OCI-M2 (cell line): ENCODE measurements at regions not wholly inside any gene's neighbourhood (a gene's known extent, or its start where the extent isn't known, plus 50 kb on each side); places are given as distances from the start of the nearest gene placed in this dataset.
"Not testable (repeated sequence)": the region's sequence is repeated elsewhere in the genome, so short reads cannot be mapped to it uniquely, and the experiment has no call there.

Experiments
- DNase-seq: peaks from one replicate; lab custom pipeline; 2025; ENCODE audit not compliant: unreplicated experiment; lab: John Stamatoyannopoulos, UW

DNA sequence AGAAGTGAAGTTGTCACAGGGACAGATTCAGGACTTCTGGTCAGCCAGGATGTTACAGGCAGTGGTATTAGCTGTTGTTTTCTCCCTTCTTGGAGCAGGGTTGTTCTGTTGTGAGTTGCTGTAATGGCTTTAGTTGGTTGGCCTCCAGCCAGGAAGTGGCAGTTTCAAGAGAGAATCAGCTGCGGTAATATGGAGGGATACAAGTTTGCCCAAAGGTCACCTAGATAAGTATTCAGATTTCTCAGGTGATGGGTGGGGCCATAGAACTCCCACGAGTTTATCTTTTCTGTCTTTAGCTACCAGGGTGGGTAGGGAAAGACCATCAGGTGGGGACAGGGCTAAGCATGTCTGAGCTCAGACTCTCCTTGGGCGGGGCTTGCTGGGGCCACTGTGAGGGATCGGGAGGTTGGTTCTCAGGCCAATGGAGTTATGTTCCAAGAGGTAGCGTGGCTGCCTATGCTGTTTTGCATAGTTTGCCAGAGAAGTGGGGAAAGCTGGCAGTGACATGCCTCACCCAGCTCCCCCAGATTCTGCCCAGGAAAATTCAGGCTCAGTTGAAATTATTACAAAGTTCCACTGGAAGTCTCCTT, 640.4 kb upstream of the CHAC2 start:
- DNase-seq: no peak

DNA sequence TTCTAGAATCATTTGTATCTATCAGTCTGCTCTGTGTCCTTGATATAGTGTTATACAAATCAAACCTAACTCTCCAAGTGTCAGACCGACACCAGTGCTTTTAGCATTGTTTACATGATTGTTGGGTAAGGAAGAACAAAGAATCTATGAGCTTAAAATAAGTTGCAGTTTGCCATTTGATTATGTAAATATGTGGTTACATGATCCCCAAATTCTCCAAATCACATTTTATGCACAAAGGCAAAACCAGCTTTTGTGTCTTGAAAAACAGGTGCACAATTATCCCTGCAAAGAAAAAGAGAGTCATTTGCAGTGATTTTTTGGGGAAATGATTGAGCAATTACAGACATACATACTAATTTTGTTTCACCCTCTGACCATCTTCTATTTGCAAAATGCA, 652.6 kb upstream of the CHAC2 start:
- no peak for DNase-seq

- DNase-seq: no peak
These were observed 653.0 kb upstream of the CHAC2 start for GRCh38 chr2:53114582-53114981.

DNA sequence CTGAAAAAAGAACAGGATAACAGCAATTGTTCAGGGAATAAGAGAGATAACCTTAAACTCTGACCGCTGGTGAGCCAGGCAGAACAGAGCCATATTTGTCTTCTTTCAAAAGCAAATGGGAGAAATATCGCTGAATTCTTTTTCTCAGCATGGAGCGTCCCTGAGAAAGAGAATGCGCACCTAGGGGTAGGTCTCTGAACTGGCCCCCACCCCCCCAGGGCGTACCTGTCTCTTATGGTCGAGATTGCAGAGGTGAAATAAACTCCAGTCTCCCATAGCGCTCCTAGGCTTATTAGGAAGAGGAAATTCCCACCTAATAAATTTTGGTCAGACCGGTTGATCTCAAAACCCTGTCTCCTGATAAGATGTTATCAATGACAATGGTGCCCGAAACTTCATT, 655.2 kb upstream of the CHAC2 start:
- DNase-seq: not testable (repeated sequence)

- no peak for DNase-seq
These were observed 656.2 kb upstream of the CHAC2 start for GRCh38 chr2:53111406-53111805.

DNA sequence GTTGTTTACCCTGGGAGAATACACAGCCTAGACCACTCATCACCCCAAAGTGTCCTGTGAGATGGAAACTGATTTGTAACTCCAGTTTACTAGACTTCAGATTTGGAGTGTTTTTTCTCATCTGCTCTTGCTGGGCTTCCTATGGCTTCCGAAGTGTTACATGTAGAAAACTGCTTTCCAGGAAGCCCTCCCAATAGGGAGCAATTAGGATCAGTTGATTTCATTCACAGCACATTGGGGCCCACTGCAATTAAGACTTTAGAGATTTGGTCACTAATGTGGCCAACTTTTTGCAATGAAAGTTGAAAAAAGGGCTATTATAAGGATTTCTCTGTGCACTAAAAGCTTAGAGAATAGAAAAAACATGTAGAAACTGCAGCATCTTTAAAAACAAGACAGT, 656.6 kb upstream of the CHAC2 start:
- no peak for DNase-seq

GRCh38 chr2:53108246-53108645, 659.4 kb upstream of the CHAC2 start:
- DNase-seq: no peak

DNA sequence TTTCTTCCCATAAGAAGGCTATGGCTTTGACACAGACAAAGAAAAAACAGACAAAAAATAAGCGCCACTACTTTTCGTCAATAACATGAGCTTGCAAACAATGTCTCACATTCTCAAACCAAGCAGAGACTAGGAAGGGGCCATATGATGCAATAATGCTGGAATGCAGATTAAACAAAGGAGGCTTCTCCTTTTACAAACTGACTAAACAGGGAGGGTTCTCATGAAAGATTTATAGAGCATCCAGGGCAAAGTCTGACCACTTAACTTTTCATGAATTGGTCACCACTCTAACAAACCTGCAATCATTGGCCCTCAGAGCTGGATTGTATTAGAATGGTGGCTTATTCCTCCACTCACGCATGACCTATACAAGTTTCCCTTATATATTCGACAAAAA, 663.3 kb upstream of the CHAC2 start:
- DNase-seq: no peak

DNA sequence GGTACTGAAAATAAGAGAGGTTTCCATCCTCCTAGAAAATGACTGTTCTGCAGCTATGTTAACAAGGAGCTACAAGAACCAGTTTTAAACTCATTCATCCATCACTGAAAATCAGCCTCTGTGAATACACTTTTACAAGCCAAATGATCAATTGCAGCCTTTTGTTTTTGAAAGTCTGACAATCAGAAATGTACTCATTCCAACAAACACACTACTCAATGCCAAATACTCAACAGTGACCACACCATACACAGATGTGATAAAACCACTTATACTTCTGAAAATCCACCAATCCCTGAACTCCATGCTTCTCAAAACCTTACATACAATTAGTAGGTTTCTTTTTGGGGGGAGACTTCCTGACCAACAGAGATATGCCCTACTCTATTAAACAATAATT, 663.9 kb upstream of the CHAC2 start:
- no peak for DNase-seq

DNA sequence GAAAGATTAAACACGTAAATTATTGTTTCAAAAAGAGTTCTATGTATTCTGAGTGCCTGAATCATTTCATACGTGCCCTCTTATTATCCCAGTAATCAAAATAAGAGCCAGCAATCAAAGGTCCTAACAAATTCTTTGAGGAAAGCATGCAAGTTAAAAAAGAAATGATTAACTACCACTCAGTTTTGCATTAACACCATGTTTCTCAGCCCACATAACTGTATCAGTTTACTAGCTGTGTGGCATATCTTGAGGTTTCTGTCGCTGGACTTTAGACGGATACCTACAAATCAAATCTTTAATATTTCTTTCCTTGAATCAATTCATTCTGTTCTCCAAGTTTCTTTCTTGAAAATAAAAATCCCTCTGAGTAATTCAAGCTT, 668.9 kb upstream of the CHAC2 start:
- DNase-seq: no peak

- no peak for DNase-seq
These were observed 671.3 kb upstream of the CHAC2 start for GRCh38 chr2:53096351-53096750.

DNA sequence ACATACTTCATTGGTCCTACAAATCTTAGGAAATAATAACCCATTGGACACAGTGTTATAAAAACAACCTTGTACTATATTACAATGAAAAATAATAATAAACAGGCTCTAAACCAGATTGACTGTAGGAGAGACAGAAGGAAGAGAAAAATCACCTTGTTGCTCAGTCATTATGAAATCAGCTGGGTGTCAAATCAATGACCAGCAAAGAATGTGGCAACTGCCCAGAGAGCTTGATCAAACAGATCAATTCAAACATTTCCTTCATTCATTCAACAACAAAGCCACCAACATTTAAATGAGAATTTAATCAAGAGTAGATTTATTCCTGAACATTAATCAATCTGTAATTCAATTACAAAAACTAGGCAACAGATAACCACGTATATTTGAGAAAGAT, 671.9 kb upstream of the CHAC2 start:
- DNase-seq: no peak

GRCh38 chr2:53095227-53095626, 672.4 kb upstream of the CHAC2 start:
- no peak for DNase-seq

DNA sequence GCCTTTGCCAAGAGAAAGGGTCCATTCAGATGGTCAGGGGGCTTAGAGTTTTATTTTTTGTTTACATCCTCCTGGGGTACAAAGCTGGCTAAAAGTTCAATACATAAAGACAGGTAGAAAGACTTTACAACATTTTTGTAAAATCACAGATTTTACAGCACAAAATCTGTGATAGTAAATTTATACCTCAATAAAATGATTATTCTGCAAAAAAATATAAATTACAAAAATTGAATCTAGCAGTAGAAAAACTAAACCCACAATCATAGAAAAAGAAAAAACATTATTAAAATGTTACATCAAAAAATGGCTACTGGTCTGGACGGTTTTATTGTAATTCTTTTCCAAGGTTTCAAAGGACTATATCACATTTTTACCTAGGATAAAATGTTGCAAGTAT, 674.2 kb upstream of the CHAC2 start:
- DNase-seq: no peak

DNA sequence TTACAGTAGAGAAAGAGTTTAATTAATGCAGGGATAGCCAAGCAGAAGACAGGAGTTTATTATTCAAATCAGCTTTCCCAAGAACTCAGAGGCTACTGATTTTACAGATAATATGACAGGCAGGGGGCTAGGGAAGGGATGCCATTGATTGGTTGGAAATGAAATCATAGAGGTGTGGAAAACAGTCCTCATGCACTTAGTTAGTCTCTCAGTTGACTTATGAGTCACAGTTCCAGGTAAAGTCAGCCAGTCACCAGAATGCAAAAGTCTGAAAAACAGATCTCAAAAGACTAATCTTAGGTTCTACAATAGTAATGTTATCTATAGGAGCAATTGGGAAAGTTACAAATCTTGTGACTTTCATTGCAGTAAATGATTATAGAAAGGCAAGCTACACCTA, 676.4 kb upstream of the CHAC2 start:
- DNase-seq: no peak

- no peak for DNase-seq
These were observed 679.6 kb upstream of the CHAC2 start for GRCh38 chr2:53087874-53088461.

DNA sequence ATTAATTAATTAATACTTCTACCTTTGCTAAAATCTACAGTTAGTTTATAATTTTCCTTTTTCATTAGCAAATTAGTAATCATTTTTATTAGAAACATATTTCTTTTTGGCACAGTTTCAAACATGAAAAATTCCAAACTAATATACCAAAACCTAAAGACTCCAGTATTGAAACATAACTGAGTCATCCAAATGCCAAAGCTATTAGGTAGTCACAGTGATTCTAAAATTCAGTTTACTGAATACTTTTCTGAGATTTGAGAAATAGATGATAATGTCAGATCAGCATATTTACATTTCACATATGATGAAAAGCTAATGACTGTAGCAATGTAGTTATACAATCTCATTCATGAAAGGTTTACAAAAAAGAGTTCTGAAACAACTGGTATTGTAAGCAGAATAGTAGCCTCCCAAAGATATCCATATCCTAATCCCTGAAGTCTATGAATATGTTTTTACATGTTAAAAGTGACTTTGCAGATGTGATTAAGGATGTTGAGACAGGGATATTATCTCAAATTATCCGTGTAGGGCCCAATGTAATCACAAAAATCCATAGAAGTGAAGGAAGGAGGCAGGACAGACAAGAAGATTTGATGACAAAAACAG, 680.2 kb upstream of the CHAC2 start:
- DNase-seq: no peak

DNA sequence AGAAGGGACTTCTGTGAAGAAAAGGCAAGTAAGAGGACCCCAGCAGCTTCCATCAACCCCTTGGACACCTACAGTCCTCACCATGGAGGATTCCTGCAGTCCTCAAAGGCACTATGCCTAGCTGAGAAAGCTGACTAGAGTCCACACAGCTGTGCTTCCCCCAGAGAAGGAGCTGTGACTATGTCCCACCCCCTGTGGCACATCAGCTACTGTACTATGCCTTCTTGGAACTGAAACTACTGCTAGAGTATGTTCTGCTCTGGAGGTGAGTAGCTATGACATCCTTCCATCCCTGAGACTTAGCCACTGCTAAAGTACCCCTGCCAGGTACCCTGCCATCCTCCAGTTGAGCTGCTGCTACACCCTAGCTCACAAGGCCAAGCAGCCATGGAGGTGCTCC, 690.2 kb upstream of the CHAC2 start:
- DNase-seq: no peak

DNA sequence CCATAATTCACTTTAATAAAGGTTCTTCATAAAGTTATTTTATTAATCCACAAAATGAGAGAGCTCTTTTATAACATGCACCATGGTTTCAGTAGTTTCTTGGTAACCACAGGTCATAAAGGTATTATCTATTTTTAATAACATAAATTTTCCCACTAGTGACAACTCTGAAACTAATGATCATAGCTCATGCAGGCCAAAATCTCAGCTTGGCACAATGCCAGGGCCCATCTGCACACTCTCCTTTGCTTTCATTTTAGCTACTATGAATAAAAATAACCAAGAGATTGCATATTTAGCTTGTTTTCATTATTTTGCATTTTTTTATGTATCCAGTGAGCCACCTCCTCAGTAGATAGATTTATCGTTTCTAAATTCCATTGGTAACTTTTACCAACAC, 691.8 kb upstream of the CHAC2 start:
- DNase-seq: no peak

DNA sequence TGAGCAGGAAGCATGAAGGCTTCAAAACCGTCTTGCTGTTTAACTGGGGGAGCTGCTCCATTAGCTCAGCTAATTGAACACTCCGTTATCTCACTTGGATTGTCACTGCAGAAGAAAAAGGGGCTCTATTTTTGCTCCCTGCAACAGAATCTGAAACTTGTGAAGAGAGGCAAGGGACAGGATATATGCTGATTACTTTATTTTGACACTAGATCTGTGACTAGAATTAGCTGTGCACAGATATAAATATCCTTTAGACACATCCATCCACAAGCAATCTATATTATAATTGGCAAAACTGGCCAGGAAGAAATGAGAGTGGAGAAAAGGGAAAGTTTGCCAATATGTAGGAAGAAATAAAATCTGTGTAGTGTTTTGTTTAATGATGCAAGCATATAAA, 700.1 kb upstream of the CHAC2 start:
- no peak for DNase-seq

- DNase-seq: no peak
These were observed 700.5 kb upstream of the CHAC2 start for GRCh38 chr2:53067056-53067455.

DNA sequence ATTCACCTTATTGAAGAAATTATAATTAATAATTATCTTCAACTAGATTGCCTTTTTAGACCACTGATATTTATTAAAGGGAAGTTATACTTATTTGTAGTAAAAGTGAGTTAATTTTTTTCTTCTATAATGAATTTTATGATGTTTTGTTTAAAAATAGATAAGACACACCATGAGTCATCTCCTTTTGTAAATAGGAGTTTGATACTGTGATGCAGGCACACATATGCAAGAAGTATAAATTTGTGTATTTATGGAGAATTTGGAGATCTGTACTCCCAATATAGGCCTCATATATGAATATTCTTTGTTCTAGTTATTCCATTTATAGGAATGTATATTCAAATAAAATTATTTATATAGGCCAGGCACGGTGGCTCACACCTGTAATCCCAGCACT, 703.5 kb upstream of the CHAC2 start:
- DNase-seq: no peak

GRCh38 chr2:53058526-53058925, 709.1 kb upstream of the CHAC2 start:
- no peak for DNase-seq
